SU-DHL-6 (cell line): ENCODE measurements at regions not wholly inside any gene's neighbourhood (a gene's known extent, or its start where the extent isn't known, plus 50 kb on each side); places are given as distances from the start of the nearest gene placed in this dataset.

Experiments used
- CTCF ChIP-seq: fragments of 200-600 bp; sonication (generic); IDR thresholded peaks from one replicate; pipeline ENCODE4 v1.5.1; 2017; ENCODE audit warnings: antibody characterized with exemption, mild to moderate bottlenecking, low read length, moderate library complexity; ENCODE audit not compliant: insufficient read depth, poor library complexity, severe bottlenecking
- EZH2phosphoT487 ChIP-seq: fragments of 200-600 bp; sonication (generic), shearing (Covaris generic); conservative IDR thresholded peaks from 2 replicates; pipeline ENCODE4 v1.6.1; 2018; ENCODE audit warnings: mild to moderate bottlenecking, antibody characterized with exemption, low read length, moderate library complexity, mixed read lengths

DNA sequence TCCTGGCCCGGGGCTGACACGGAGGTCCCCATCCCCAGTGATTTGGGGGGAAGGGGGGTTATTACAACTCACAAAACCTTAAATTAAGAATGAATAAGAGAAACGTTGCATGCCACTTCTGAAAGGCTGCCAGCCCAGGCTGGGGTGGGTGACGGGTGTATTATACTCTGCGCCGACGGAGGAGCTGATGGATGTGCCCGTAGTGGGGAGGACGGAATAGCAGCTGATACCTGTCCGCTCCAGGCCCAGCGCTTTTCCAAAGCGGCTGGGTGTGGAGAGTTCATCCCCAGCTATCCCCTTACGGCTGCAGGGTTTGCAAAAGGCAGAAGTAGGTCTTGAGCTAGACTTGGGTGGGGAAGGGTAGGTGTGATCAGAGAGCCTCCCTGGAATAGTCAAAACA lies 63.8 kb upstream of the CASZ1 start:
- TF ChIP-seq CTCF (no peak), EZH2phosphoT487 (no peak)
